Kidney tubule cell (primary cell): ENCODE measurements at regions not wholly inside any gene's neighbourhood (a gene's known extent, or its start where the extent isn't known, plus 50 kb on each side); places are given as distances from the start of the nearest gene placed in this dataset.
"Not testable (repeated sequence)": the region's sequence is repeated elsewhere in the genome, so short reads cannot be mapped to it uniquely, and the experiment has no call there.

Experiments
- DNase-seq: peaks from one replicate; pipeline ENCODE4 v3.0.0-alpha.2; 2018; ENCODE audit warnings: low spot score

DNA sequence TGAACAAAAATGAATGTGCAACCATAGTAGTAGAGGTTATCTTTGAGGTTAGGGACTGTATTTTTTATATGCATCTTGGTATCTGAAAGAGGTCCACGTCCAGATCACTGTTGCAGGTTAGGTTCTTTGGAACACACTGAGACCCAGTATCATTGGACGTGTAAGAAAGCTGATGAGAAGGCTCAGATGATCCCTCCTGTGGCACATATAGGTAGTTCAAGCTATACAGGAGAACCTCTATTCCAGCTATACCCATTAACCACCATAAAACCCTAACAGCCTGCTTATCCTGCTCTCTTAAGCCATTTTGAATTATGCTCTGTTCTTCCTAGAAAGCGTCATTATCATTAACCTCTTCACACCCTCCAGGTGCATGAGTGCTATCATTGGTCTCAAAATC lies 930.7 kb upstream of the HS3ST1 start:
- no peak for DNase-seq

DNA sequence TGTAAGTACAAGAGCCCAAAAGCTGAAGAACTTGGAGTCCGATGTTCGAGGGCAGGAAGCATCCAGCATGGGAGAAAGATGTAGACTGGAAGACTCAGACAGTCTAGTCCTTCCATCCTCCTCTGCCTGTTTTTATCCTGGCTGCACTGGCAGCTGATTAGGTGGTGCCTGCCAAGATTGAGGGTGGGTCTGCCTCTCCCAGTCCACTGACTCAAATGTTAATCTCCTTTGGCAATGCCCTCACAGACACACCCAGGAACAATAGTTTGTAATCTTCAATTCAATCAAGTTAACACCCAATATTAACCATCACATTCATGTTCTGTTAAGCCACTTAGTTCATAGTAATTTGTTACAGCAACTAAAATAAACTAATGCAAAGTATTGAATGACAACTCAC lies 904.4 kb upstream of the HS3ST1 start:
- not testable (repeated sequence) for DNase-seq

DNA sequence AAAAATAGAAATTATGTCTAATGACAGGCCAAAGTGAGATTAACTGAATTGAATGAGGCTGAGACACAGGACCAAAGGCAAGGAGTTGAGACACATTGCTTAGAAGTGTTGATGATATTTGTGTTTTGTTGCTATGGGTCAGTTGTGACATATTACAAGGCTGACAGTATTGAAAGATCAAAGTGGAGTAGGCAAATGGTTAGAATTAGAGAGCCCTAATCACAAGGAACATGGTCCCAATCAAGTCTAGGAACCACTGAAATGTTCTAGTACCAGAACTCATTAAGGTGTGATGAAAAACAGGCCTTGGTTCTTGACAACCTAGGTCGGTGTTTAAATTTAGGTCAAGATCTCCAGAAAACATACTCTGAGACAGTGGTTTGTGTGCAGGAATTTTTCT lies 896.3 kb upstream of the HS3ST1 start:
- no peak for DNase-seq

DNA sequence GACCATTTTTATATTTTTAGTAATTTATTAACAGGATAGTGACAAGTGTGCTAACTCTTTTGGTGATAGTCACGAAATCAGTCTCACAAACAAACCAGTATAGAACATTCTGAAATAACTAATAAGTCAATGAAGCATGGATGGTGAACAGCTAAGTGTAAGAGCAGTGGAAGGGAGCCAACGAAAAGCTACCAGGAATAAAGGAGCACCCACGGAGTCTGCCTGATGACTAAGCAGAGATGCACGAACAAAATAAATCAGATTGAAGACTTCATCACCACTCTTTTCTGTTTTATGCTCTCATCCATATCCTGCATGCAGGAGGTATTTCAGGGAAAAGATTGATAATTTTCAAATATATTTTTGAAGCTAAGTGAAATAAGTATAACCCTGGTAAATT lies 891.1 kb upstream of the HS3ST1 start:
- no peak for DNase-seq

DNA sequence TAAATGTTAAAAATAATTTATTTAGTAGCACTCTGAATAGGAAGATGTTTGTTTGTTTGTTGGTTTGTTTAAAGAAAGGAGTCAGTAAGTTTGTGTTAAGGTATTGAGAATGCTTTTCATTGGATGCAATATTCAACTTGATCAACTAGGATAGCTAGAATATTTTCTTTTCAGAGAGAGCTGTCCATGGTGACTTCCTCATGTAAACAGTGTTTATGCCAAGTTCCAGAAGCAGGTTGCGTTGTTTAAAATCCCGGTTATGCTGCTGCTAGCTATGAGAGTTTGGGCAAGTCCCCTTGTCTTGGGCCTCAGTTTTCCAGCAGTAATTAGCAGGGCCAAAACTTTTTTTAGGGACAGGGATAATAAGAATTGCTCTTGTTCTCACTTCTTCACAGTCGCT lies 876.2 kb upstream of the HS3ST1 start:
- no peak for DNase-seq

DNA sequence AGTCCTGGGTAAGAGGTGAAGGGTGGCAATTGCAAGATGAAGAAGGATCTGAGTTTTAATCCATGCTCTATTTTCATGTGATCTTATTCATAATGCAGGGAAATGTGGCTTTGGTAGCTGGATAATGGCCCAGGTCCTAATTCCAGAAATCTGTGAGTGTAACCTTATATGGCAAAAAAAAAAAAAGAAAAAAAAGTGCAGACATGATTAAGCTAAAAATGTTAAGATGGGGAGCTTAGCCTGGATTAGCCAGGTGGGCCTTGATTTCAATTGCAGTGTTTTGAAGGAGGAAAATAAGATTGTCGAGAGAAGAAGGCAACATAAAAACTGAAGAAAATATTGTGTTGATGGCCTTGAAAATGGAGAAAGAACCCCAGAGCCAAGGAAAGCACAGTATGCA lies 867.7 kb upstream of the HS3ST1 start:
- no peak for DNase-seq

DNA sequence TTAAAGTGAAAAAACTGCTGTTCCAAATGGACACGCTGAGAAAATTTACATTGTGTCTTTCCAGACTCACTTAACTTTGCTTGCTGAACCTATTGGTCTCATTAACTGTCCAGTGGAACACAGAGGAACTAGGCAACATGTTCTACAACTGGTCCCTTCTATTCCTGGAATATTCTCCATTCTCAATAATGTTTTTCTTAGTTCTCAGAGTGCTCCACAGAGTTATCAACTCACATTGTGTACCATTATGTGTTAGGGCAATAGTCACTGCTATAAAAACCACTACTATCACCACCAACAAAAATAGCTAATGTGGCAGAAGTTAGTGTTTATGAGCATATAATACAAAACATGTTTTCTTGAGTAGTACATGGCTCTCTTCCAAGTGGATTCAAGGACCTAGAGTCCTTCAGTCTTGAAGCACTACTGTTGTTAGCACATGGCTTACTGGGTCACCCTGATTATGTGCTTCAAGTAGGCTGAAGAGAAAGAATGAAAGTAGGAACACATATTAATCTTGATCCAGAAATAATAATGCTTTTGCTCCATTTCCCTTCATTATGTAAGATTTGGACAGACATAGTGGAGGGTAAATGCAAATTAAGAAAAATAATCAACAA lies 865.3 kb upstream of the HS3ST1 start:
- no peak for DNase-seq

DNA sequence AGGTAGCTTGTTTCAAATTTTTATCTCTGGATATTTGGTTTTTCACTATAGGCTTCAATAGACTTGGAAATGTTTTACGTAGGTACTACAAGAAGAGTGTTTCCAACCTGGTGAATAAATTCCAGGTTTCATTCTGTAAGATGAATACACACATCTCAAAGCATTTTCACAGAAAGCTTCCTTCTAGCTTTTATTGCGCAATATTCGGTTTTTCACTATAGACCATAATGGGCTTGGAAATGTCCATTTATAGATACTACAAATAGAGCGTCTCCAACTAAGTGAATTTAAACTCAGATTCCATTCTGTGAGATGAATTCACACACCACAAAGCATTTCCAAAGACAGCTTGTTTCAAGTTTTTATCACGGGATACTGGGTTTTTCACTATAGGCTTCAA lies 857.7 kb upstream of the HS3ST1 start:
- DNase-seq = no peak

DNA sequence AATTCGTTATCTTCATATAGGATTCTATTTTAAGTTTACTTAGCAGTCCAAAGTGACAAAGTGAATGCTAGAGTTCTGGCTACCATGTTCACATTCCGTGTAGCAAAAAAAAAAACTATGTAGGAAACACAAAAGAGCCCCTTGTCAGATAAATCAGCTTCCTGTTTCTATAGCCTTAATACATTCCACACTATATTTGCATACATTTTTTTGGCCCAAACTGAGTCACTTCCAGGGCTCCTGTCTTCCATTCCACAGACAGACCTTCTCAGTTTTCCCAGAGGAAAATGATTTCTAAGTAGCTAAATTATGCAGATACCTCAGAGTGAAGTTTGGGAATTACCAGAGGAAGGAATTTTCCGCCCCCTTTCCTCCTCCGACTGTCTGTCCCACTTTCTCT lies 841.9 kb upstream of the HS3ST1 start:
- DNase-seq = no peak

DNA sequence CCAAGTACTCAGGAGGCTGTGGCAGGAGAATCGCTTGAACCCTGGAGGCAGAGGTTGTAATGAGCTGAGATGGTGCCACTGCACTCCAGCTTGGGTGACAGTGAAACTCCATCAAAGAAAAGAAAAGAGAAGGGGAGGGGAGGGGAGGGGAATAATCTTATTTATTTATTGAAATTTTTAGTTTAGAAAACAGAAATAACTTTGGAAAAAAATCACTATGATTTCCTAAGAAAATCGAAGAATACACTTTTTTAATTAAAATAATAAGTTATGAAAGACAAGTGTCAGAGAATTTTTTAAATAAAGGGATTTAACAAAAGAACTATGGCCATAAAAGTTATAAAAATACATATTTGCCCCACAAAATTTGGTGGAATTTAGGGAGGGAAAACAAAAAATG lies 836.9 kb upstream of the HS3ST1 start:
- no peak for DNase-seq

DNA sequence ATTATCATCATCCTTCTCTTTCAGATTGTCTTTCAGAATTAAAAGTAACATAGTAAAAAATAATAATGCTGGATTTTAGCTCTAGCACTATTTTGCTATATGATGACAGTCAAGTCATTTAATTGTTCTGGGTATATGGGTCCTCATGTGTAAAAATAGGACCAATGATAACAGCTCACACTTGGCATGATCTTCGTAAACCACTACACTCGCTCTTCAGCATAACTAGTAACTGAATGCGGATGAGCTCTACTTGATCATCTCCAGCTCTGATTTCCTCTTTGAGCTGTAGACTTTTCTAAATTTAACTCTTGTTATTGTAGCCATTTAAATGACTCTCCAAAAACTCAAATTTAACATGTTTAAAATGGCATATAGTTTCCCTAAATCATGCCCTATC lies 831.8 kb upstream of the HS3ST1 start:
- no peak for DNase-seq

DNA sequence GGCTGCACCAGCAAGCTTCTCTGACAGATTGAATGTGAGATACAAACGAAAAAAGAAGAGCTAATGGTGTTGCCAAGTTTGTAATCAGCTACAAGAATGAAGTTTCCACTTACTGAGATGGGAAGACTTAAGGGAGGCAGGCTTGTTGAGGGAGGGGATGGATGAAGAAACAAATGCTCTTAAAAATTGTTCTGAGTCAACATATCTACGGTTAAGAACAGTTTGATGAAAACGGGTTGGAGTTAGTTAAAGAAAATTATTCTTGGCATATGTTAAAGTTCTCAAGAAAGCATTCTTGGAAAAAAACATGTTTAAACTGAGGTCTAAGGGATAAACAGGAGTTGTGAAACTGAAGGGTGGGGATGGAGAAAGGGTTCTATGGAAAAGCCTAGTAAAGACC lies 816.3 kb upstream of the HS3ST1 start:
- DNase-seq = no peak

DNA sequence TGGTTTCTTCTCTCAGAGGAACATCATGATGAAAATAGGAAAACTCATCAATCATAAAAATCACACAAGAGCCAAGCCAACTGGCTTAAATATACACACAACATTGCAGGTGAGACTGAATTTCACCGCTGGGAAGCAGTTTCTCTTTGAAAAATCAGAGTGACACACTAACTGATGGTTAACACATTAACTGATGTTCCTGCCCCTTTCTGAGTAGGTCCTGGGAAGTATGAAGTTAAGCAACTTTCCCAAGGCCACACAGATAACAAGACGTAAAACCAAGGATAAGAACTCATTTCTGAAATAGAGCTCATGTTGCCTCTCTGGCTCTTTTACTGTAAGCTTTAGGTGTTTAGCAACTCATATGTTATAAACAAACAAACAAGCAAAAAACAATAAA lies 813.7 kb upstream of the HS3ST1 start:
- DNase-seq = no peak

DNA sequence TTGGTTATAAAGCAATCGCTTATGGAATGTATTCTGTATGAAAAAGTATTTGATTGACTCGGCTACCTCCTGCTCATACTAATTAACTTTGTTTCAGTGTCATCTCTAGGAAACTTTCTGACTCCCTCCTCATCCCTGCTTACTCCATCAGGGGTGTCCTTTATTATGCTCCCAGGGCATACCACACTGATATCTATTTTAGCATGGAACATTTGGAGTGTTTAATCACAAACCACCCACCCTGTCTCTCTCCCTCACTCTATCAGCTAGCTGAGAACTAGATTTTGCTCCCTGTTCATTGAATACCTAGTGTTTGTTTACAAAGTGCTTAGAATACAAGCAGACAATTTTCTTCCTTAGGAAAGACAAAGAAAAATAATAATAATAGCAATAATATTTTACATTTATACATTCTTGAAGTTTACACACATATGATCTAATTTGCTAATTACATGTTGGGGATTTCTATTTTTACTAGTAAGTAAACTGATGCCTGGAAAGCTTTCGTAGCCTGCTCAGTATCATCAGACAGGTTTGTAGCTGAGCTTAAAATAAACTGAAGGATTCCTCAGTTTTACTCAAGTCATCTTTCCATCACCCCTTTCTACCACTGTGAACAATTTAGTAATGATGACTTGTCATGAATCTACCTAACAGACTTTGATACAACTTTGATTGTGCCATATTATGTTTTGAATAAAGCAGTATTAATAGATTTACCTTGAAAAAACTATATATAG lies 811.4 kb upstream of the HS3ST1 start:
- DNase-seq = no peak

DNA sequence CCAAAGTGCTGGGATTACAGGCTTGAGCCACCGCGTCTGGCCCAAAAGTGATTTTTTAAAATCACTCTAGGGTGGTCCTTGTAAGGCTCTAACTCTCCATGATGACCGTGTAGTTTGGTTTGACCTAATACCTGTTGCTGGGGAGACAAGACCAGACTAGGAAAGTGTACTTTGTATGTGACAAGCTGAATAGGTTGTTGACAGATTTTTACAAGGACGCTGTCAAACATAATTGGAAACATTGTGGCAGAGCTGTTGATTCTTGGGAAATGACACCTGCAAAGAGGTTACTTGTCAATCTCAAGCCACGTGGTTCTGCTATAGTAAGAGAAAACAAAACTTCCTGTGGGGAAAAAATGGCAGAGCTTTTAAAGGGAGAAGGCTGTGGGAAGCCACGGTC lies 802.4 kb upstream of the HS3ST1 start:
- DNase-seq = no peak

DNA sequence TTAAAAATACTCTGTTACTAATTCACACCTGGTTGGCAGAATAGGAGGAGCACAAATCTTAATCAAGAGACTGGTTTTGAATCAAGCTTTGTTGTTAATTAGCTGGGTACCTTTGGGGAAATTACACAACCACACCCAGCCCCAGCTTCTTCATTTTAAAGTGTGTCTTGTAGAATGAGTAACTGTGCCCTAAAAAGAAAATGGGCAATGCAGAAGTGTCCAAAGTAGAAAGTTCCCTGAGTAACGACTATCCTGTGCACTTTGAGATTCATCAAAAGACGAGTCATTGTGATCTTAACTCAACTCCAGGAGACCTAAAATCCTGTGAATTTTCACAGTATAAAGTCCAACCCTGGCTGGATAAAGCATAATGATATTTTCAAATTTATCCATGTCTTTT lies 792.3 kb upstream of the HS3ST1 start:
- no peak for DNase-seq

DNA sequence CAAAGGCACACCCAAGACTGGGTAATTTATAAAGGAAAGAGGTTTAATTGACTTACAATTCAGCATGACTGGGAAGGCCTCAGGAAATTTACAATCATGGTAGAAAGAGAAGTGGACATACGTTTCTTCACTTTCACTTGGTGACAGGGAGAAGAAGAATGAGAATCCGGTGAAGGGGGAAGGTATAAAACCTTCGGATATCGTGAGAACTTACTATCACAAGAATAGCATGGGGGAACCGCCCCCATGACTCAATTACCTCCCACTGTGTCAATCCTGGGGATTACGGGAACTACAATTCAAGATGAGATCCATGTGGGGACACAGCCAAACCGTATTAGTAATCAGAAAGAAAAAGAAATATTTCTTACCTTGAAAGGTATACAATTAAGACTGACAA lies 782.9 kb upstream of the HS3ST1 start:
- DNase-seq = no peak

DNA sequence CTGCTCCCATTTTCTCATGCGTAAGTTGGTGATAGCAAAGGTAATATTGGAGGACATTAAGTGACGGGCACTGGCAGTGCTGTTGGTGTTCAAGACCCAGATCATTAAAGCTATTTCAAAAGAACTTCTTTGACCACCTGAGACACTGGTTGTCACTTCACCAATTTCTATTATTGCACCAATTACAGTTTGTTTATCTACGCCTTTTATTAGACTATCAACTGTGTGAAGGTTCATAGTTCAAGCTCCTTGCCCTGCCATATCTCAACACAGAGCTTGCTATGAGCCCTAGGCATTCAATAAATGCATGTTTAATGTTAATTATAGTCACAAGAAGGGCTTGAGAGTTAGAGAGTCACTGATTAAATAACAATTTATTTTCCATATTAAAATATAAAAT lies 778.7 kb upstream of the HS3ST1 start:
- DNase-seq = no peak

DNA sequence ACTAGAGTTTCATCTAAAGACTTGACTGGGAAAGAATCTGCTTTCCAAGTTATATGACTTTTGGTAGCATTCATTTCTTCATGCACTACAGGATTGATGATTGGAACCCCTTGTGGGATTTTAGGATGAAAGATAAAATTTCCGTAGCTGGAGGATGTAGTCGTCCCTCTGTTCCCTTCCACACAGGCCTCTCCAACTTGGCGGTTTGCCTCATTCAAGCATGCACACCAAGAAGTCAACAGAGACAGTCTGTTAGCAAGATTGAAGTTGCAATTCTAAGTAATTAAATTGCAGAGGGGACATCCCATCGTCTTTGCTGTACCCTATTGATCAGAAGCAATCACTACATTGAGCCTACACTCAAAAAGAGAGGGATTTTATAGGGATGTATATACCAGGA lies 777.4 kb upstream of the HS3ST1 start:
- DNase-seq = no peak

DNA sequence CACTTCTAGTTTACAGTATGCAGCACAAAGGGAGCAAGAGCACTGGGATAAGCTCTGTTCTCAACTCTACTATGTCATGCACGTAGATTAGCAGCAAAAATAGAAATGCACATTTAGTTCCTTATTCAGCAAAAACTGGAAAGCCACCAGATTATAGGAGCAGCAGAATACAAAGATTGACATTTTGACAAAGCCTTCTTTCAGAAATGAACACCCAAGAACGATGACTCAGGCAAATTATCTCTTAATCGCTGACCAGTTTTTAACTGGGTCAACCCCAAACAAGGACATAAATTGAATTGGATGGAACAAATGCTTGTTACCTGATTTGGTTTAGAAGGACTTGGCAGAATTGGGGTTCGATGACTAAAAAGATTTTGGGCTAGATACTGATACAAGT lies 775.3 kb upstream of the HS3ST1 start:
- DNase-seq = no peak

DNA sequence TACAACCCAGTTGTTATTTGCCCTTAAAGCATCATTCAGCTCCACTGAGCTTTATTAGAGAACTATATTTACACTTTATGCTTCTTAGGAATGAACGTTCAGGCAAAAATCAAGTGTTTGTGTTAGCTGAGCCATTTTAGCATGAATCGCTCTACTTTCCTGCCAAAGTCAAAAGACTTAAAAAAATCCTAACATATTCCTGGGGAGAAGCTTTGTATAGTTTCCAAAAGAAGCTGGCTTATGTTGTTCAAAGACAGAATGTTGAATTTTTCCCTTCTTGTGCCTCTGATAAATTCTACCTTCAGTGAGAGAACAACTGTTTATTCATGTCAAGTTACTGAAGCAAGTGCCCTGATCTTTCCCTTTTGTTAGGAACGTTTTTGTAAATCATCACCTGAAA lies 771.5 kb upstream of the HS3ST1 start:
- DNase-seq = no peak

DNA sequence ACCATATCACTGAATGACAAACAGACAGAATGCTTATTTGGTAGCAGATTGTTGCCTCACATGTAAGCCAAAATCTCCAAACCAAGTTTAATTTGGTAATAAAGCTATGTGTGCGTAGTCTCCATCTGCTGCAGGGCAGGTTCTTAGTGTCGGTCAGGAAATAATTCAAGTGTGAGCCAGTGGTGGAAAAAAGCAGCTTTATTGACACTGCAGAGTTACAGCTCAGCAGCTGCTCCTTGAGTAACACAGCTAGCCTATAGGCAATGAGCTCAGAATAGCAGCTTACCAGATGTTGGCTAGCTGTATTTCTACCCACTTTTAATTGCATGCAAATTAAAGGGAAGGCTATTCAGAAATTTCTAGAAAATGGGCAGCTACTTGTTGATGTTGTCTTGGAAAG lies 757.8 kb upstream of the HS3ST1 start:
- DNase-seq = no peak

DNA sequence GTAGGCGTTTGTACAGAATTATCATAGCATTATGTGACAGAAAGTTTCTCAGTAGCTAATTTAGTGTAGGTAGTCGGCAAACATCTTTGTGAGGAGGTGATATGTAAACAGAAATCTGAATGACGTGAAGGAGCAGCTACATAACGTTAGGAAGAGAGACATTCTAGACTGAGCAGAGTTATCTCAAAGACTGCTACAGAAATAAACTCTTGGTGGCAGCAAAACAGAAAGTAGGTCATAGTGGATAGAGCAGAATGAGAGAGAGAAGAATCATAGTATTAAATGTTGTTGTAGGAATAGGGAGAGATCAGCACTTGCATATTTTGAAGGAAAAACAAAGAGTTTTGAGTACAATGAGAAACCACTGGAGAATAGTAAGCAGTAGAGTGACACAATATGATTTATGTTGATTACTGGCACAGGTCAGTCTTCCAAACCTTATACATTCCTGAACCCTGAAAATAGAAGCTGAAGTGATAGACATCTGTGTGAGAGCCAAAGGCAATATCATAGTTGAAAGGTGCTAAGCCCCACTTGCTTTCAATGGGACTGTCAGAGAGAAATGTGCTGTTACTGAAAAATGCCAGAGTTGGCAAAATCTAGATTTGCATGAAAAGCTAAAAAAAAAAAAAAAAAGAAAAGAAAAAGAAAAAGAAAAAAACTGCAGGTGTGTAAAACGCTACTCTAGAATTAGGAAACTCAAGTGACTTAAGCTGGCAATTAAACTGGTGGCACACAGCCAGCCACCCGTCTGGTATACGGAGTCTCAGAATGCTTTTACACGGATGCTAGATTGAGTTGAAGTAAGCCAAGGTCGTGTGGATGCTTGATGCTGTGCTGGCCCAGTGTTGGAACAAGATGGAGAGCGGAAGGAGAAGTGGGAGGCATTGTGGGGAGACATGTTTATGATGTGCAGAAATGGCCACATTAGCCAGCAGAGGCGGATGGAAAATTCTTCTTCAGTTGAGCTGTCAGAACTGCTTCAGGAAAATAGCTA lies 750.2 kb upstream of the HS3ST1 start:
- DNase-seq = no peak
